GM12874 (cell line): ENCODE measurements at regions not wholly inside any gene's neighbourhood (a gene's known extent, or its start where the extent isn't known, plus 50 kb on each side); places are given as distances from the start of the nearest gene placed in this dataset.

Experiments used
- TF ChIP-seq, protein P1 (sequence below): IDR thresholded peaks from 2 replicates; pipeline ENCODE4 v1.5.1; 2011; ENCODE audit warnings: low read depth, mild to moderate bottlenecking, control low read depth, low read length, moderate library complexity; ENCODE audit not compliant: insufficient read depth

DNA sequence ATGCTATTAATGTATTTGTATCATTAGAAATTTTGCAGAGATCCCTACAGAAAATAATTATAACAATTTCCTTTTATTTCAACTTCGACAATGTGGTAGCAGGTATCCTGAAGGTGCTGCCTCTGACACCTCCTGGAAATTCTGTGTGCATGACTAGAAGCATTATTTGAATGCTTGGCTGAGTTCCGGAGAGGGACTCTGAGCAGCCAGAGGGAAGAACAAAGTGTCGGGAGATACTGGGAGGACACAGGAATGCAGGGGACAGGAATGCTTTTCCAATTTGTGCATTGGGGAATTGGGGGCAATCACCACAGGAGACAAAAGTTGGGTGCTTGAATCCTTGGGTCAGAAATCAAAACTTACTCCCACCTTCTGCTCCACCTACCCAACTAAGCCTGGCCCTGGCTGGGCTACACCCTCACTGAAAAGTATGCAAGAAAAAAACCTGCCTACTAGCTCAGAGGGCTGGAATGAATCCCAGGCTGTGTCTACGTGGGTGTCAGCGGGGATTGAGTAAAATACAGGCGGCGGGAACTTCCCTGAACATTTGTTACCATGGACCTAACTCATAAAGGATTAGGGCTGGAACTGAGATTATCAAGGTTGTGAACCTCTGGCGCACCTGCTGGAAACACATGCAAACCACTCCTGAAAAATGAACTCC lies 299.3 kb downstream of the SOX11 start:
- TF ChIP-seq, protein P1, sequence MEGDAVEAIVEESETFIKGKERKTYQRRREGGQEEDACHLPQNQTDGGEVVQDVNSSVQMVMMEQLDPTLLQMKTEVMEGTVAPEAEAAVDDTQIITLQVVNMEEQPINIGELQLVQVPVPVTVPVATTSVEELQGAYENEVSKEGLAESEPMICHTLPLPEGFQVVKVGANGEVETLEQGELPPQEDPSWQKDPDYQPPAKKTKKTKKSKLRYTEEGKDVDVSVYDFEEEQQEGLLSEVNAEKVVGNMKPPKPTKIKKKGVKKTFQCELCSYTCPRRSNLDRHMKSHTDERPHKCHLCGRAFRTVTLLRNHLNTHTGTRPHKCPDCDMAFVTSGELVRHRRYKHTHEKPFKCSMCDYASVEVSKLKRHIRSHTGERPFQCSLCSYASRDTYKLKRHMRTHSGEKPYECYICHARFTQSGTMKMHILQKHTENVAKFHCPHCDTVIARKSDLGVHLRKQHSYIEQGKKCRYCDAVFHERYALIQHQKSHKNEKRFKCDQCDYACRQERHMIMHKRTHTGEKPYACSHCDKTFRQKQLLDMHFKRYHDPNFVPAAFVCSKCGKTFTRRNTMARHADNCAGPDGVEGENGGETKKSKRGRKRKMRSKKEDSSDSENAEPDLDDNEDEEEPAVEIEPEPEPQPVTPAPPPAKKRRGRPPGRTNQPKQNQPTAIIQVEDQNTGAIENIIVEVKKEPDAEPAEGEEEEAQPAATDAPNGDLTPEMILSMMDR = no peak

DNA sequence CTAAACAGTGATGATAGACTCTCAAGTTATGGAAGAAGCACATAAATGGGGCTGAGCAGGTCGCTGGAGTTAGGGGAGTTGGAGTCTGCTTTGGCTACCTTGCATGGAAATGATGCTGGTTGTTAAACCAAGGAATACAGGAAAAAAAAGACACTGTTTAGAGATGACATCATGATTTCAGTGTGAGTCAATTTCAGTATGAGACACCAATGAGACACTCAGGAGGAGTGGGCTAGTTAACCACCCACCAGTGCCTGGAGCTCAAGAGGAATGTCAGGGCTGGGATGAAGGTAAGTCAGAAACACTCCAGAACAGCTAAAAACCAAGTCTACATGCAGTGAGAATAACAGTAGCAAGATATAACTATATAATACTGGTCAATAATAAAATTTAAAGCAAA lies 303.6 kb downstream of the SOX11 start:
- TF ChIP-seq, protein P1 = no peak

DNA sequence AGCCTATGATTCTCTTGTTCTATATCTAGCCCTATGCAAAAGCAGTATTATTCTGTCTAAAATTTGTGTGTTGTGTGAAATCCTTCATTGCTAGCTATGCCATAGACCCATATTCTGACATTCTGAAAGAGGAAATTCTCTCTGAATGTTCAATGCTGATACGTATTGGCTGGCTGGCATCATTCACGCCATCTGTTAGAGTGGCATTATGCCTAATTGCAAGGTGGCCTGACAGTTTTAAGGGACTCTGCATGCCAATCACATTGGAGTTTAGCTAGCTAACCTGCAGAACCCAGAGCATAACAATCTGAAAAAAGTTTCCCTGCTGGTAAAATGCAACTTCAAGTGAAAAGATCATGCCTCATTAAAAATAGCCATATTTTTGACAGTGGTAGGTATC lies 316.0 kb downstream of the SOX11 start:
- TF ChIP-seq, protein P1 = no peak

DNA sequence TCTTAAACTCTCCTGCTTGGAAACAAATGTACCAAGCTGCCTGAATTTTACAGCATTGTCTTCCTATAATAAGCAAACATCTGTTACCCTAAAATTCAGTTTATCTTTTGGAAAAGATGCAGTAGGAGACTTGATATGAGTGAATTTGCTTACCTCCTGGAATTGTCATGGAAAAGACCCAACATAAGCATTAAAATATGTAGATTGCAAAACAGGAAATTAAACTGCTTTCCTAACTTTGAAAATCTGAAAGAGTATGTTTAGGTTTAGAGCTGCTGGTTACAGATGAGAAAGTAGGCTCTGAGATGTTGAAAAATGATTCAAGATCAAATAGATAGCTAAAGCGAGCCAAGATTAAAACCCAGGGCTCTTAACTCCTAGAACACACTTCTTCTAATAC lies 316.5 kb downstream of the SOX11 start:
- TF ChIP-seq, protein P1 = no peak

DNA sequence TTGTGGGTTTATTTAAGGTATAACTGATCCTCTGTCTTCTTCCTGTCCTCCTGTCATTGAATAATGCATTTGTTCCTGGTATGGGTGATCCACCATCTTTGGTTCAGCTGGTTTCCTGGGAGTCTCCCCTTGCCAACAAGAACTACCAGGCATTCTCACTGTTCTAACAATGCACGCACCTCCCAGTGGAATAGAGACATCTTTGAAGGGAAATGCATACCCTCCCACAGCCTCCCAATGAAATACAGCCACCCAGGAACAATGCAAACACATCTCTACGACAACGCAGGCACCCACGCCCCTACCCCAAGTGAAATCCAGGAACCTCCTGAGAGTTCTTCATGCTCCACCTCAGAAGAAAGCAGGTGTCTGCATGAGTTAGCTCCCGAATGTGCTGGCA lies 318.0 kb downstream of the SOX11 start:
- TF ChIP-seq, protein P1 = no peak

DNA sequence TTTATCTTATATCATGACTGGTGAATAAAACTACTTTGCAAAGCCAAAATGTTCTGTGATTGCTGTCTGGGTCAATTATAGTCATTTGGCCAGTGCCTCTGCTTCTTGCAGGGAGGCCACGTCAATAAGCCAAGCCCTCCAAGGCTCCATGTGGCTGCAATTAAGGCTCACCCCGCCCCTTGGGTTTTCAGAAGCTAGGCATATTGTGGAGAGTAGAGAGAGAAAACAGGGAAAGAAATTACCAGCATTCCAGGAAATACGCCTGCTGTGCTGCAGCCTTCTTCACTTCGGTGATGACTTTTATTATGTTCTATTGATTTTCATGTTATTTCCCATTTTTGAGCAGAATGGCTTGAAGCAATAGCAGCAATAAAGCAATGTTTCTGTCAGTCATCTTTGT lies 319.7 kb downstream of the SOX11 start:
- TF ChIP-seq, protein P1 = no peak

DNA sequence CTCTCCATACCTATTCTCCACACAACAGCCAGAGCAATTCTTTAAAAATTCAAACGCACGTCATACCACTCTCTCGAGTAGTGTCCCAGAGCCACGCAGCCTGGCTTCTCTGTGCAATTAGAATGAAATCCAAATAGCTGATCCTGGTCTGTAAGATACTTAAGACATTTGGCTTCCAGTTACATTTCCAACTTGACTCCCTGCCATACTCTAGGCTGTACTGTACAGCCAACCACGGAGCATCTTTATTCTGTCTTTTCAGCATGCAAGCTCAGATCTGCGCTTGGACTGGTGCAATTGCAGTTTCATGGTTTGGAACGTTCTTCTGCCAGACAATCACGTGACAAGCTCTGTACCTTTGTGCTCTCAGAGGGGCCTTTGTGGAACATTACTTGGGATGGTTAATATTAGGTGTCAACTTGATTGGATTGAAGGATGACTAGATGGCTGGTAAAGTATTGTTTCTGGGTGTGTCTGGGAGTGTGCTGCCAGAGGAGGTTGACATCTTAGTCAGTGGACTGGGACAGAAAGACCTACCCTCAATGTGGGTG lies 325.6 kb downstream of the SOX11 start:
- TF ChIP-seq, protein P1 = no peak

DNA sequence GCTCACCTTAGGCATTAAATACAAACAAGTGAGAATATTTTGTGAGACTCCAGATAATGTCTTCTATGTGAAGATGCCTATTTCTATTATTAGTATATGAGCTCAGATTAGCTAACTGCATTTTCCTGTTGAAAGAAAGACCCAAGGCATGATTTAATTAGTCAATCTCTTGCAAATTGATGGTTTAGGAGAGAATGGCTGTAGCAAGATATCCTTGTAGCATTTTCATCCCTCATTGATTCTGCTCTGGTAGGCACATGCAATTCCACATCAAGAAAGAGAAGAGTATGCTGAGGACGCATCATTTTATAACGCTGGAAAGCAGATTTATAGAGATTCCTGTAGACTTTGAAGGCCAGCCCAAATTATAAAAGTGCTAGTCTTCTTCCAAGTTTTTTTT lies 332.0 kb downstream of the SOX11 start:
- TF ChIP-seq, protein P1 = no peak
